IMR-90 (cell line): ENCODE measurements at regions not wholly inside any gene's neighbourhood (a gene's known extent, or its start where the extent isn't known, plus 50 kb on each side); places are given as distances from the start of the nearest gene placed in this dataset.

Source experiments
- MXI1 ChIP-seq: IDR thresholded peaks from 2 replicates; pipeline ENCODE4 v1.6.1; 2012; ENCODE audit warnings: low read depth, mild to moderate bottlenecking, low read length, moderate library complexity, borderline replicate concordance
- TF ChIP-seq, protein P1 (sequence below): conservative IDR thresholded peaks from 2 replicates; pipeline ENCODE4 v1.5.1; 2012; ENCODE audit warnings: mild to moderate bottlenecking, low read depth, low read length, improper control_type of control experiment

DNA sequence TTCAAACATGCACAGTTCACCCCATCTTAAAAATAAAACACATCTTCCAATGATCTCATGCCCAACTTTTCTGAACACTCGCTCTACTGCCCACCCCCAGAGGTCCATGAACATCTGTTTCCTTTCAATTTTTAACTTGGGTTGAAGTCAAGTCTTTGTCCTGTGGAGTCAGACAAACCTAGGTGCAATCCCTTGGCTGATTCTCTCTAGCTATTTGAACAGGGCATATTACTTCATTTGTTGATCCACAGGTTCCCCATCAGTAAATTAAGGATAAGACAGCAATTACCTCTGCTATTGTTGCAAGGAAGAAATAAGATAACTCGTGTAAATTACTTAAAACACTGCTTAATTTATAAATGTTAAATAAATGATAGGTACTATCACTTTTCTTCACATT is 180.1 kb downstream of the CNTN3 start:
- TF ChIP-seq MXI1: no peak
- TF ChIP-seq, protein P1, sequence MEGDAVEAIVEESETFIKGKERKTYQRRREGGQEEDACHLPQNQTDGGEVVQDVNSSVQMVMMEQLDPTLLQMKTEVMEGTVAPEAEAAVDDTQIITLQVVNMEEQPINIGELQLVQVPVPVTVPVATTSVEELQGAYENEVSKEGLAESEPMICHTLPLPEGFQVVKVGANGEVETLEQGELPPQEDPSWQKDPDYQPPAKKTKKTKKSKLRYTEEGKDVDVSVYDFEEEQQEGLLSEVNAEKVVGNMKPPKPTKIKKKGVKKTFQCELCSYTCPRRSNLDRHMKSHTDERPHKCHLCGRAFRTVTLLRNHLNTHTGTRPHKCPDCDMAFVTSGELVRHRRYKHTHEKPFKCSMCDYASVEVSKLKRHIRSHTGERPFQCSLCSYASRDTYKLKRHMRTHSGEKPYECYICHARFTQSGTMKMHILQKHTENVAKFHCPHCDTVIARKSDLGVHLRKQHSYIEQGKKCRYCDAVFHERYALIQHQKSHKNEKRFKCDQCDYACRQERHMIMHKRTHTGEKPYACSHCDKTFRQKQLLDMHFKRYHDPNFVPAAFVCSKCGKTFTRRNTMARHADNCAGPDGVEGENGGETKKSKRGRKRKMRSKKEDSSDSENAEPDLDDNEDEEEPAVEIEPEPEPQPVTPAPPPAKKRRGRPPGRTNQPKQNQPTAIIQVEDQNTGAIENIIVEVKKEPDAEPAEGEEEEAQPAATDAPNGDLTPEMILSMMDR: no peak
